ENCODE measurements at regions not wholly inside any gene's neighbourhood (a gene's known extent, or its start where the extent isn't known, plus 50 kb on each side); places are given as distances from the start of the nearest gene placed in this dataset.
"Not testable (repeated sequence)": the region's sequence is repeated elsewhere in the genome, so short reads cannot be mapped to it uniquely, and the experiment has no call there.

DNA sequence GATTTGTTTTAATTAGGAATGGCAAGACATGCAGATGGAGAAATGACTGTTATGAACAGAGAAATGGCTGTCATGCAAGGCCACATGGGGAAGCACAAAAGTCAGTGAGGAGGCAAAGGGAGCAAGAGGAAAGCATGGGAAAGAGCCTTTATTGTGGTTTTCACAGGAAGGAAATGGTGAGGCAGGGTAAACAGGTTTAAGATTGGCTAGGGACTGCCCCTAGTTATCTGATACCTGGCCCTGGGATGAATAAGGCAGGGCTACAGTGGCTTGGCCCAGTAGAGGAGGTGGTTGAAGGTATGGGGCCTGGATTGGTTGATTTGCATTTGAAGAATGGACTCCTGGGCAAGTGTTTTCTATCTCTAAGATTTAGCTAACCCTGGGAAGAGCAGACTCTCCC is 168.7 kb upstream of the CNOT2 start:
- no peak for TF ChIP-seq CTCF (IDR thresholded peaks at IDR 0.05)
- TF ChIP-seq POLR2A (IDR thresholded peaks at IDR 0.05): no peak
- no peak overlapping the region for H3K4me3 ChIP-seq (ENCODE audit: low read depth, poor library complexity, severe bottlenecking)
- intact Hi-C loops (cut with DNase I; ENCODE audit: low total_unique reads): no loop called here
- no peak for DNase-seq (ENCODE audit: low spot score in 2 of 2)

GRCh38 chr12:70077441-70077840 is 165.8 kb upstream of the CNOT2 start:
- no peak for TF ChIP-seq POLR2A (IDR thresholded peaks at IDR 0.05)
- no peak for TF ChIP-seq CTCF (IDR thresholded peaks at IDR 0.05)
- no peak overlapping the region for H3K4me3 ChIP-seq (ENCODE audit: low read depth, poor library complexity, severe bottlenecking)
- DNase-seq (ENCODE audit: low spot score in 2 of 2): no peak
- intact Hi-C loops (cut with DNase I; ENCODE audit: low total_unique reads): no loop called here
- WGBS, 2 donors: 73 to 74% methylated on average over 2 of the region's 2 CpGs

GRCh38 chr12:70078161-70078560 is 165.1 kb upstream of the CNOT2 start:
- no peak overlapping the region for H3K4me3 ChIP-seq (ENCODE audit: low read depth, poor library complexity, severe bottlenecking)
- TF ChIP-seq CTCF (IDR thresholded peaks at IDR 0.05): no peak
- TF ChIP-seq POLR2A (IDR thresholded peaks at IDR 0.05): no peak
- DNase-seq (ENCODE audit: low spot score in 2 of 2): no peak
- 50 to 53% methylated on average over 2 of the region's 2 CpGs for WGBS, 2 donors
- intact Hi-C loops (cut with DNase I; ENCODE audit: low total_unique reads): no loop called here

GRCh38 chr12:70080566-70080965 is 162.7 kb upstream of the CNOT2 start:
- intact Hi-C loops (cut with DNase I; ENCODE audit: low total_unique reads): no loop called here
- no peak for TF ChIP-seq POLR2A (IDR thresholded peaks at IDR 0.05)
- TF ChIP-seq CTCF (IDR thresholded peaks at IDR 0.05): no peak
- no peak overlapping the region for H3K4me3 ChIP-seq (ENCODE audit: low read depth, poor library complexity, severe bottlenecking)
- DNase-seq (ENCODE audit: low spot score in 2 of 2): no peak
- WGBS, 2 donors: 69 to 78% methylated on average over 2 of the region's 2 CpGs

DNA sequence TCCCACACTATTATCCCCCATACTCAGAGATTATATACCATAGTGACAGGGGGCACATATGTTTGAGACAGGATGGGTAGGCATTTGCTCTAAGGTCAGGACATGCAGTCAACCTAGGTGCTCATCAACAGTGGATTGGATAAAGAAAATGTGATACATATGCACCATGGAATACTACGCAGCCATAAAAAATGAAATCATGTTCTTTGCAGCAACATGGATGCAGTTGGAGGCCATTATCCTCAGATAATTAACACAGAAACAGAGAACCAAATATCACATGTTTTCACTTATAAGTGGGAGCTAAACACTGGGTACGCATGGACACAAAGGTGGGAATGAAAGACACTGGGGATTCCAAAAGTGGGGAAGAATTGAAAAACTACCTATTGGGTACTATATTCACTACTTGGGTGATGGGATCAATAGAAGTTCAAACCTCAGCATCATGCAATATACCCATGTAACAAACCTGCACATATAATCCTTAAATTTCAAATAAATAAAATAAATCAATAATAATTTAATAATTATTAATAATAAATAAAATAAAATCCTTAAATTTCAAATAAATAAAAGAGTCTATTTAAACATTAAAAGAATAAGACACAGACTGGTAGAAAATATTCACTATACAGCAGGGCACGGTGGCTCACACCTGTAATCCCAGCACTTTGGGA is 160.1 kb upstream of the CNOT2 start:
- intact Hi-C loops (cut with DNase I; ENCODE audit: low total_unique reads): no loop called here
- no peak overlapping the region for H3K4me3 ChIP-seq (ENCODE audit: low read depth, poor library complexity, severe bottlenecking)
- no peak for DNase-seq (ENCODE audit: low spot score in 2 of 2)
- TF ChIP-seq CTCF (IDR thresholded peaks at IDR 0.05) (no peak), POLR2A (IDR thresholded peaks at IDR 0.05) (no peak)
- 65 to 96% methylated on average over 3 of the region's 3 CpGs for WGBS, 2 donors

- no peak for DNase-seq (ENCODE audit: low spot score in 2 of 2)
- no peak overlapping the region for H3K4me3 ChIP-seq (ENCODE audit: low read depth, poor library complexity, severe bottlenecking)
- no peak for TF ChIP-seq CTCF (IDR thresholded peaks at IDR 0.05)
- no peak for TF ChIP-seq POLR2A (IDR thresholded peaks at IDR 0.05)
- 87 to 91% methylated on average over 4 of the region's 4 CpGs for WGBS, 2 donors
- intact Hi-C loops (cut with DNase I; ENCODE audit: low total_unique reads): no loop called here
These were observed 159.6 kb upstream of the CNOT2 start for GRCh38 chr12:70083677-70084020.

GRCh38 chr12:70086372-70086771 is 156.9 kb upstream of the CNOT2 start:
- H3K4me3 ChIP-seq (ENCODE audit: low read depth, poor library complexity, severe bottlenecking); DNase-seq (ENCODE audit: low spot score in 2 of 2); intact Hi-C loops (cut with DNase I; ENCODE audit: low total_unique reads): not testable (repeated sequence)
- WGBS, 2 donors: 97% methylated on average over 6 to 8 of the region's 8 CpGs

Measured in lower leg skin (tissue), 4 donors.